ENCODE measurements at regions not wholly inside any gene's neighbourhood (a gene's known extent, or its start where the extent isn't known, plus 50 kb on each side); places are given as distances from the start of the nearest gene placed in this dataset.

GRCh38 chr2:123359636-123360035 is 665.5 kb upstream of the CNTNAP5 start:
- Histone ChIP-seq H3K9me3 (ENCODE audit: control insufficient read depth, low read length) (no peaks in the 10 kb centered on the region), H3K4me1 (ENCODE audit: control insufficient read depth, insufficient read depth, low read length) (no peaks in the 10 kb centered on the region), H3K27me3 (ENCODE audit: control insufficient read depth, insufficient read depth) (no peaks in the 10 kb centered on the region), H3K4me3 (ENCODE audit: low read length) (no peak overlapping the region), H3K27ac (ENCODE audit: low read length) (no peak overlapping the region)
- no peak for DNase-seq
- WGBS = 86% methylated on average over 1 of the region's 1 CpG
- ATAC-seq = no peak
- intact Hi-C loops (cut with DNase I) = no loop called here

- 81% methylated on average over 8 of the region's 8 CpGs for WGBS
- ATAC-seq (no peak), DNase-seq (no peak)
- Histone ChIP-seq H3K9me3 (ENCODE audit: control insufficient read depth, low read length) (no peaks in the 10 kb centered on the region), H3K4me1 (ENCODE audit: control insufficient read depth, insufficient read depth, low read length) (no peaks in the 10 kb centered on the region), H3K27me3 (ENCODE audit: control insufficient read depth, insufficient read depth) (no peaks in the 10 kb centered on the region), H3K4me3 (ENCODE audit: low read length) (no peak overlapping the region), H3K27ac (ENCODE audit: low read length) (no peak overlapping the region)
- intact Hi-C loops (cut with DNase I) = no loop called here
Measured at GRCh38 chr2:123362671-123363440, 662.2 kb upstream of the CNTNAP5 start.

GRCh38 chr2:123363826-123364225 is 661.3 kb upstream of the CNTNAP5 start:
- Histone ChIP-seq H3K9me3 (ENCODE audit: control insufficient read depth, low read length) (no peaks in the 10 kb centered on the region), H3K27me3 (ENCODE audit: control insufficient read depth, insufficient read depth) (no peaks in the 10 kb centered on the region), H3K4me3 (ENCODE audit: low read length) (no peak overlapping the region), H3K27ac (ENCODE audit: low read length) (no peak overlapping the region), H3K4me1 (ENCODE audit: control insufficient read depth, insufficient read depth, low read length) (no peaks in the 10 kb centered on the region)
- intact Hi-C loops (cut with DNase I) = no loop called here
- 56% methylated on average over 2 of the region's 2 CpGs for WGBS
- DNase-seq (no peak), ATAC-seq (no peak)

GRCh38 chr2:123364243-123364896 is 660.7 kb upstream of the CNTNAP5 start:
- Histone ChIP-seq H3K4me1 (ENCODE audit: control insufficient read depth, insufficient read depth, low read length) (no peaks in the 10 kb centered on the region), H3K27me3 (ENCODE audit: control insufficient read depth, insufficient read depth) (no peaks in the 10 kb centered on the region), H3K9me3 (ENCODE audit: control insufficient read depth, low read length) (no peaks in the 10 kb centered on the region), H3K27ac (ENCODE audit: low read length) (no peak overlapping the region), H3K4me3 (ENCODE audit: low read length) (no peak overlapping the region)
- ATAC-seq (no peak), DNase-seq (no peak)
- intact Hi-C loops (cut with DNase I) = no loop called here
- 52% methylated on average over 3 of the region's 3 CpGs for WGBS

- no peak overlapping the region for H3K27ac ChIP-seq (ENCODE audit: low read length)
- H3K27me3 ChIP-seq (ENCODE audit: control insufficient read depth, insufficient read depth) = no peaks in the 10 kb centered on the region
- DNase-seq = no peak
- intact Hi-C loops (cut with DNase I) = no loop called here
- WGBS = 27% methylated on average over 1 of the region's 1 CpG
- no peak for ATAC-seq
- no peak overlapping the region for H3K4me3 ChIP-seq (ENCODE audit: low read length)
- no peaks in the 10 kb centered on the region for H3K9me3 ChIP-seq (ENCODE audit: control insufficient read depth, low read length)
- H3K4me1 ChIP-seq (ENCODE audit: control insufficient read depth, insufficient read depth, low read length) = no peaks in the 10 kb centered on the region
Measured at GRCh38 chr2:123366239-123366837, 658.7 kb upstream of the CNTNAP5 start.

GRCh38 chr2:123370186-123370585 is 654.9 kb upstream of the CNTNAP5 start:
- intact Hi-C loops (cut with DNase I) = no loop called here
- Histone ChIP-seq H3K27me3 (ENCODE audit: control insufficient read depth, insufficient read depth) (no peaks in the 10 kb centered on the region), H3K27ac (ENCODE audit: low read length) (no peak overlapping the region), H3K4me3 (ENCODE audit: low read length) (no peak overlapping the region), H3K9me3 (ENCODE audit: control insufficient read depth, low read length) (no peaks in the 10 kb centered on the region), H3K4me1 (ENCODE audit: control insufficient read depth, insufficient read depth, low read length) (no peaks in the 10 kb centered on the region)
- DNase-seq (no peak), ATAC-seq (no peak)

- Histone ChIP-seq H3K4me3 (ENCODE audit: low read length) (no peak overlapping the region), H3K9me3 (ENCODE audit: control insufficient read depth, low read length) (no peaks in the 10 kb centered on the region), H3K27ac (ENCODE audit: low read length) (no peak overlapping the region), H3K4me1 (ENCODE audit: control insufficient read depth, insufficient read depth, low read length) (no peaks in the 10 kb centered on the region), H3K27me3 (ENCODE audit: control insufficient read depth, insufficient read depth) (no peaks in the 10 kb centered on the region)
- WGBS = 86% methylated on average over 3 of the region's 3 CpGs
- DNase-seq (no peak), ATAC-seq (no peak)
- intact Hi-C loops (cut with DNase I) = no loop called here
Measured at GRCh38 chr2:123371535-123371934, 653.6 kb upstream of the CNTNAP5 start.

GRCh38 chr2:123380370-123380935 is 644.6 kb upstream of the CNTNAP5 start:
- DNase-seq (no peak), ATAC-seq (no peak)
- Histone ChIP-seq H3K4me1 (ENCODE audit: control insufficient read depth, insufficient read depth, low read length) (no peaks in the 10 kb centered on the region), H3K9me3 (ENCODE audit: control insufficient read depth, low read length) (no peaks in the 10 kb centered on the region), H3K4me3 (ENCODE audit: low read length) (no peak overlapping the region), H3K27me3 (ENCODE audit: control insufficient read depth, insufficient read depth) (no peaks in the 10 kb centered on the region), H3K27ac (ENCODE audit: low read length) (no peak overlapping the region)
- intact Hi-C loops (cut with DNase I) = no loop called here
- WGBS = 41% methylated on average over 8 of the region's 8 CpGs

GRCh38 chr2:123415678-123416077 is 609.4 kb upstream of the CNTNAP5 start:
- WGBS = 85% methylated on average over 2 of the region's 2 CpGs
- H3K27me3 ChIP-seq (ENCODE audit: control insufficient read depth, insufficient read depth) = no peaks in the 10 kb centered on the region
- intact Hi-C loops (cut with DNase I) = no loop called here

GRCh38 chr2:123419976-123420375 is 605.1 kb upstream of the CNTNAP5 start:
- no peaks in the 10 kb centered on the region for H3K27me3 ChIP-seq (ENCODE audit: control insufficient read depth, insufficient read depth)
- no peaks in the 10 kb centered on the region for H3K9me3 ChIP-seq (ENCODE audit: control insufficient read depth, low read length)
- no peak overlapping the region for H3K27ac ChIP-seq (ENCODE audit: low read length)
- H3K4me1 ChIP-seq (ENCODE audit: control insufficient read depth, insufficient read depth, low read length) = no peaks in the 10 kb centered on the region
- DNase-seq = no peak
- no peak overlapping the region for H3K4me3 ChIP-seq (ENCODE audit: low read length)
- no peak for ATAC-seq
- intact Hi-C loops (cut with DNase I) = no loop called here

More at GRCh38 chr2:123415678-123416077, 609.4 kb upstream of the CNTNAP5 start:
- no peak overlapping the region for H3K27ac ChIP-seq (ENCODE audit: low read length)
- no peaks in the 10 kb centered on the region for H3K9me3 ChIP-seq (ENCODE audit: control insufficient read depth, low read length)
- H3K4me3 ChIP-seq (ENCODE audit: low read length) = no peak overlapping the region
- ATAC-seq (no peak), DNase-seq (no peak)
- no peaks in the 10 kb centered on the region for H3K4me1 ChIP-seq (ENCODE audit: control insufficient read depth, insufficient read depth, low read length)
